ENCODE measurements at regions not wholly inside any gene's neighbourhood (a gene's known extent, or its start where the extent isn't known, plus 50 kb on each side); places are given as distances from the start of the nearest gene placed in this dataset.
"Not testable (repeated sequence)": the region's sequence is repeated elsewhere in the genome, so short reads cannot be mapped to it uniquely, and the experiment has no call there.

DNA sequence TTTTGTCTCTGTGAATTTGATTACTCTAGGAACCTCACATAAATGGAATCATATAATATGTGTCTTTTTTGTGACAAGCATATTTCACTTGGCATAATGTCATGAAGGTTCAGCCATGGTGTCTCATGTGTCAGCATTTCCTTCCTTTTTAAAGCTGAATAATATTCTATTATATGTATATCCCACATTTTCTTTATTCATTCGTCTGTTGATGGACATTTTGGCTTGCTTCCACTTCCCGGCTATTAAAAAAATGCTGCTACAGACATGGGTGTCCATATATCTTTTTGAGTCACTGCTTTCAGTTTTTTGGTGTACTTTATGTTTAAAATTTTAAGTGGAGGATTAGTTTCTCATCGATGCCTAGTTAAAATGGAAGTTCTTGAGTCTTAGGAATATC lies 59.8 kb upstream of the C5orf63 start:
- DNase-seq, result no peak

DNA sequence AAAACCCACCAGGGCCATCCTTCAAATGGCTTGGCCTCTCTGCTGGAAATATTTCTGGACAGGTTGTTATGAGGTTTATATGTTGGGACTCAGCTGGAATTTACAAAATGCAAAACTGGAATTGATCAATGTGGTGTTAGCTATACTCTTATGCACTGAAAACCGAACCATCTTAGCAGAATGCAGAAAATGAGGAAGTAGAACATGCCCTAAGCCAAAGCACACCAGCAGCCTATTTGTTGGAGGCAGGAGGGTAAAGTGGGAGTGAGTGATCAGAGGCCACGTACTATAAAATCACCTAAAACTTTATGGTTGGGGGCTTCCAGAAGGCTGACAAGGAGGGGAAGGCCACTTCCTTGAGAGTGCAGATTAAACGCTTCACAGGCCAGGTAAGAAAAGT lies 63.6 kb upstream of the C5orf63 start:
- DNase-seq, result no peak

DNA sequence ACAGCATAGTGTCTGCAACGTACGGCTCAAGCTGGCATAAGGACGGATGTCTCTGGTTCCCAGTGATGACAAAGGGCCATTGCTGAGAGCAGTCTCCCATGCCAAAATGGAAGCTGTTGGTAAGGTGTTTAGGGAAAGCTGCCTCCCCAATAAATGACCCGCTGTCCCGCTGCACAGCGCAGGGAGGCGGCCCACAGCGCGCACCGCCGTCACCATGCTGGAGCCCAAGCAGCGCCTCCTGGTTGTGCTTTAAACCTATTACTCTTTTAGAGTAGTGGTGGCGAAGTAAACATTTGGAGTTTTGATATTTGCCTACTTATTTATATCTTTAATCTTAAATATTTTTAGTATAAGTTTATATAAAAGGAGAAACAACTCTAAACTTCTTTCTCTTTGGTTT lies 70.4 kb upstream of the C5orf63 start:
- no peak for DNase-seq

DNA sequence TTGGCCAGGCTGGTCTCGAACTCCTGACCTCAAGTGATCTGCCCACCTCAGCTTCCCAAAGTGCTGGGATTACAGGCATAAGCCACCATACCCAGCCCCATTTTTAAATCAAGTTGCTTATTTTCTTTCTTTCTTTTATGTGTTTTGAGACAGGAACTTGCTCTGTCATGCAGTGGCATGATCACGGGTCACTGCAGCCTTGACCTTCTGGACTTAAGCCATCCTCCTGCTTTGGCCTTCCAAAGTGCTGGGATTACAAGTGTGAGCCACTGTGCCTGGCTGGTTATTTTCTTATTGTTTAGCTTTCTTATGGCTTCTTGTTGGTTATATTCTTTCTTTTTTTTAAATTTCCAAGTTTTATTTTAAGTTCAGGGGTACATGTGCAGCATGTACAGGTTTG lies 79.7 kb upstream of the C5orf63 start:
- DNase-seq, result no peak

DNA sequence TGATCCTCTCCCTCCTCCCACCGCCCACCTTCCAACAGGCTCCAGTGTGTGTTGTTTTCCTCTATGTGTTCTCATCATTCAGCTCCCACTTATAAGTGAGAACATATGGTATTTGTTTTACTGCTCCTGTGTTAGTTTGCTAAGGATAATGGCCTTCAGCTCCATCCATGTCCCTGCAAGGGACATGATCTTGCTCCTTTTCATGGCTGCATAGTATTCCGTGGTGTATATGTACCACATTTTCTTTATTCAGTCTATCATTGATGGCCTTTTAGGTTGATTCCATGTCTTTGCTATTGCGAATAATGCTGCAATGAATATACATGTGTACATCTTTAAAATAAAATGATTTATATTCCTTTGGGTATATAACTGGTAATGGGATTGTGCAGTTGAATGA lies 80.2 kb upstream of the C5orf63 start:
- DNase-seq, result no peak

DNA sequence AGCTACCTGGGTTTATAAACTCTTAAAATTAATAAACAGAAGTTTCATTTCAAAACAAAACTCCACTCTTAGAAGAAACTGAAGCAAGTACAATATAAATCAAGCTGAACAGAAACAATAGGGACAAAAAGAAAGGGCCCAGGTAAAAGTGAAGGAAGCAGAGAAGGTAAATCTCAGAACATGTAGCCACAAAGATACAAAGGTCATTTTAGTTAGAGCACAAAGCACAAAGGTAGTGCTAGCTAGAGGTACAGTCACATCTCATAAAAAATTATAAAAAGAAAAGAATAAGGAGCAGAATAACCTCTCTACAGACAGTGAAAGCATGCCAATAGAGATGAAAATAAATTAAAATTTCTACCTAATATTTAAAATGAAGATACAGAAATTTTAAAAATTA lies 90.4 kb upstream of the C5orf63 start:
- no peak for DNase-seq

DNA sequence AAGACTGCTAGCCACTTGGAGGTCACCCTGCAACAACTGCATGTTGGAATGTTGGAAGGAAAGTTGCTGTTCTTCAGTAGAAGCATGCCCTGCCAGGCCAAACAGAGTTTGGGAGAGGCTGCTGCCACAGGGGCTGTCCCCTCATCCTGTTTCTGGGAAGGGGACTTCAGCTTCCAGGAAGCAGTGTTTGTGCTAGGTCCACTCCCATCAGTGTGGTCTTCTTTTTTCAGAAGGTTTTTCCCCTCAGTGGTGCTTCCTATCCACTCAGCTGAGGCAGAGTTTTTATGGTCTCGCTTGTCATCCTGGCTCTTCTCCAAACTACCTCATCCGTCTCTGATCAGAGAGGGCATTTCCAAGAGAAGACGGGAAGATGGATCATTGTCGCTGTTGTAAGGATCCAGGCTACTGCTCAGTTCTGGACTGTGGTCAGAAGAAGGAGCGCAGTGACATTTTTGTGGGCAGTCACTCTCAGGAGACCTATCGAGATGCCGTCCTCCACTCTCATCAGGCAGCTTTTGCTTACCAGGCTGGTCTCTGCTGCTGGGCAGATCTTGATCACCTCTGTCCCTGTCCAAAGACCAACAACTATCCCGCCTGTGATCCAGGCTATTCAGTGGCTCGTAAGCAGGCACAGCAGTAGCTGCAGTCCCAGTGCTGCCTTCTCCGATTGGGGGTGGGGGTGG lies 97.8 kb upstream of the C5orf63 start:
- no peak for DNase-seq

DNA sequence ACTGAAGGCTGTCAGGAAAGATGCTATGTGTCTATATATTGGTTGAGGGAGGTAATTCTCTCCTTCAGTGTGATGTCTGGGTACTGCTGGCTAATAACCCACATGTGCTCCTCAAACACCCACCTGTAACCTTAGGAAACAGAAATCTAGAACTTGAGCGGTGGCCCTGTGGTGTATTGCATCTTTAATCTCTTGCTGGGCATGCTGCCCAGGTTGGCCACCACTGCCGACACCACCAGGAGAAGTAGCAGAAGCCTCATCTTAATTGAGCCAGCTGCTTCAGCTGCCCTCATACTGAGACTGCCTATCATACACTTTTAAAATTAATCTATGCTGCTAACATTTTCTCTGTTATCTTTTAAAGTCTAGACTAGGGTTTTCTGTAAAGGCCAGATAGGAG lies 103.5 kb upstream of the C5orf63 start:
- DNase-seq, result no peak

DNA sequence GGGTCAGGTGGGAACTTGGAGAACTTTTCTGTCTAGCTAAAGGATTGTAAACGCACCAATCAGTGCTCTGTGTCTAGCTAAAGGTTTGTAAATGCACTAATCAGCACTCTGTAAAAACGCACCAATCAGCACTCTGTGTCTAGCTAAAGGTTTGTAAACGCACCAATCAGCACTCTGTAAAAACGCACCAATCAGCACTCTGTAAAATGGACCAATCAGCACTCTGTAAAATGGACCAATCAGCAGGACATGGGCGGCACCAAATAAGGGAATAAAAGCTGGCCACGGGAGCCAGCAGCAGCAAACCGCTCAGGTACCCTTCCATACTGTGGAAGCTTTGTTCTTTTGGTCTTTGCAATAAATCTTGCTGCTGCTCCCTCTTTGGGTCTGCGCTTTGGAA lies 108.0 kb upstream of the MEGF10 start:
- DNase-seq, result not testable (repeated sequence)

DNA sequence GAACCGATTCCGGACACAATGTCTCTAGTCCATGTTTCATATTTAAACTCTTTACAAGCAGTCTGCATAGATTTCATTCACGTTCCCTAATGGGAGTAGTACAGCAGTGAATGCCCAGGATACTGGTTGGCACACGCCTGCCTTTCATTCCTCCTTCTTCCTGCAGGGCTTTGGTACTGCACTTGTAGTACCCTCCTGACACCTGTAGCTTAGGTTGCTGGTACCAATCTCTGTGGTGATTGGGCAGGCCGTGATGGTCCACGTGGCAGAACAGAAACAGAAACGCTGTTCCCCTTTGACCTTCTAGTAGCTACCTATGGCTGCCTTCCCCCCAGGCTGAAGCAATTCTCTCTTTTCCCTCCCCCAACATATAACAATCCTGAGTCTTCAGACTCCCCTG lies 107.3 kb upstream of the MEGF10 start:
- no peak for DNase-seq

DNA sequence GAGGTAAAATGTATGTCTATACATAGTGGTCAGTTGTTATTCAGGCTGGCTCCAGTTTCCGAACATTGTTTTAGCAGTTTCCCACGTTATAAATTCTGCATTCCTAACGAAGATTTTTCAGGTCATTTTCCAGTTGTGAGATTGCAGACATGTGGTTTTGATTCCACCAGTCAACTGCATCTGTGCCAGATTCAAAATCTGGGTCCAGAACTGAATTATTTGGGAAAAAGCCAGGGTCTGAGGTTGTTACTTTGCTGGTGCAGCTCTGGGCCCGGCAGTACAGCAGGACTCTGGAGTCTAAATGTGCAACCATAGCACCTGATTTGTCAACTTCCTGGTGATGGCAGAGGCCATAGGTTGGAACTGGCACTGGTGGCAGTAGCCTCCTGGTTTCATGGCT lies 105.7 kb upstream of the MEGF10 start:
- no peak for DNase-seq

DNA sequence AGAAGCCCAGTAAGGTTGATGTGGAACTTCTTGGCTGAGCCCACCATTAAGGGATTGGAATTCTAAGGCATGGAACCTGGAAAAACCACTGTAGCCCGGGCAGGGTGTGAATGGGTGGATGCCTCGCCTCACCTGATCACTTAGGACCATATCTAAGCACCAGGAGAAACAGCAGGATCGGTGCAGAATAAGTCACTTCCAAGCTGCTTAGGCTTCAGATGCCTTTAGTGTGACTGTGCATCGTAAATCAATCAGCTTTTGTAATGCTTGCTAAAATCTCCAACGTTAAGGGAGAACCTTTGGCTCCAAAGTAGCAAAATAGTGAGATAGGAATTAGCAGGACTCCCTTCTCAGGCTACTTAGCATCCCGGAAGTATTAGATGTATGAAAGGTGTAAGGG lies 103.9 kb upstream of the MEGF10 start:
- peak; percentile 15 for DNase-seq

DNA sequence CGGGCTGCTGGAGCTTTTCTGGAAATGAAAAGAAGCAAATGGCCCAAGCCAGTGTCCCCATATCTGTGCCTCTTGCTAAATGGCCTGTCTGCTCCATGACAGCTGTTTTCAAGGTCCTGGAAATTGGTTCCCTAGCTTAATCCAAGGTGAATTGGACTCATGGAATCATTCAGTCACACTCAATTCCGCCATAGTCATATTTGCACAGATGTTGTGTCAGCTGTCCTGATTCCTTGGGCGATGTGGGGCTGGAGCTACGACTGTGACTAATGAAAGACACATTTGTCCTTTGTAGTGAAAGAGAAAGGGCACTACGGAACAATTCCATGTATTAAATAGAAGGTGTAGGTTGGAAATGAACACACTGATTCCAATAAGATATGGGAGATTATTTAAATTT lies 102.9 kb upstream of the MEGF10 start:
- DNase-seq, result no peak

DNA sequence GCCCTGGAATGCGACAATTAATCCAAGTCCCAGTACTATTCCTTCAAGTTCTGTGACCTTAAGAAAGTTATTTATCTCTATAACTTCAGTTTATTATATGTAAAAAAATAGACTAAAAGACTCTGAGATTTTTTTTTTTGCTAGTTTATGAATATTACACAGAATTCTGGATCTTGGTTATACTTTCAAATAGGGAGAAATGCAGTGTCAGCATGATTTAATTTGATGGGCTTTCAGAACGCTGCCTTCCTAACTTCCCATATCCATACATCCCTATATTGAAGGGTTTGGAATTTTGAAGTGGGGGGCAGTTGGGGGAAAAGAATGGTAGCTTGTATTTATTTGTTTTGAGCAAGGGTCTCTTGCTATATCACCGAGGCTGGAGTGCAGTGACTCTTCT lies 98.4 kb upstream of the MEGF10 start:
- no peak for DNase-seq

DNA sequence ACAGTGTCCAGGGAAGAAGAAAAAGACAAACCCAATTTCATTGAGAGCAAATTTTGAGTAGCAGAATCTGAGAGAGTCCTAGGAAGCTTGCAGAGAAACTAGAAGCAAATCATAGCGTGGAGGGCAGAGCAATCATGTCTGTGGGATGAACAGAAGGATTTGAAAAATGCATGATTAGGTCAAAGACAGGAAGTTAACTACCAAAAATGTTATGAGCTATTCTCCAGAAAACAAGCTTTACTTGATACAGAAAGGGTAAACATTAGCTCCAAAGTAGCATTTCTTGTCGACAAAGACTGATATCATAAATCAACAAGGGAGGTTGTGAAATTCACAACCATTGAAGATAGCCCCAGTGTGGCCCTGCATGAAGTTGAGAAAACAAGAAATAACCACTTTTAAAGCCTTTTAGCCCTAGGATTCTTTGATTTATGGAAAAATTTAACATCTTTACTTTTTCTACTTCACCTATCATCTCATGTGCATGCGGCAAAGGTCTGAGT lies 97.7 kb upstream of the MEGF10 start:
- no peak for DNase-seq

DNA sequence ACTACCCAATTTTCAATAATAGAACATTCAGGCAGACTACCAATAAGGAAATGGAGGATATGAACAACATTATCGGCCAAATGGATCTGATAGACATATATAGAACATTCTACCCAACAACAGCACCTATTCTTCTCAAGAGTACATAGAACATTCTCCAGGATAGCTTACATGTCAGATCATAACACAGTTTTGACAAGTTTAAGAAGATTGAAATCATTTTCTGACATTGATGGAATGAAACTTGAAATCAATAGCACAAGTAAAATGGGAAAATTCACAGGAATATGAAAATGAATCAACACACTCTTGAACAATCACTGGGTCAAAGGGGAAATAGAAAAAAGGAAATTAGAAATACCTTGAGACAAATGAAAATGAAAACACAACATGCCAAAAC lies 94.6 kb upstream of the MEGF10 start:
- no peak for DNase-seq

DNA sequence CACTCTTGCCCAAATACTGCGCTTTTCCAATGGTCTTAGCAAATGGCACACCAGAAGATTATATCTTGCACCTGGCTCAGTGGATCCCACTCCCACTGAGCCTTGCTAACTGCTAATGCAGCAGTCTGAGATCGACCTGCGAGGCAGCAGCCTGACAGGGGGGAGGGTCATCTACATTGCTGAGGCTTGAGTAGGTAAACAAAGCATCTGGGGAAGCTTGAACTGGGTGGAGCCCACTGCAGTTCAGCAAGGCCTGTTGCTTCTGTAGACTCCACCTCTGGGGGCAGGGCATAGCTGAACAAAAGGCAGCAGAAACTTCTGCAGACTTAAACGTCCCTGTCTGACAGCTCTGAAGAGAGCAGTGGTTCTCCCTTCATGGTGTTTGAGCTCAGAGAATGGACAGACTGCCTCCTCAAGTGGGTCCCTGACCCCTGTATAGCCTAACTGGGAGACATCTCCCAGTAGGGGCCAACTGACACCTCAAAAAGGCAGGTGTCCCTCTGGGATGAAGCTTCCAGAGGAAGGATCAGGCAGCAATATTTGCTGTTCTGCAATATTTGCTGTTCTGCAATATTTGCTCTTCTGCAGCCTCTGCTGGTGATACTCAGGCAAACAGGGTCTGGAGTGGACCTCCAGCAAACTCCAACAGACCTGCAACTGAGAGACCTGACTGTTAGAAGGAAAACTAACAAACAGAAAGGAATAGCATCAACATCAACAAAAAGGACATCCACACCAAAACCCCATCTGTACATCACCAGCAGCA lies 93.0 kb upstream of the MEGF10 start:
- not testable (repeated sequence) for DNase-seq

DNA sequence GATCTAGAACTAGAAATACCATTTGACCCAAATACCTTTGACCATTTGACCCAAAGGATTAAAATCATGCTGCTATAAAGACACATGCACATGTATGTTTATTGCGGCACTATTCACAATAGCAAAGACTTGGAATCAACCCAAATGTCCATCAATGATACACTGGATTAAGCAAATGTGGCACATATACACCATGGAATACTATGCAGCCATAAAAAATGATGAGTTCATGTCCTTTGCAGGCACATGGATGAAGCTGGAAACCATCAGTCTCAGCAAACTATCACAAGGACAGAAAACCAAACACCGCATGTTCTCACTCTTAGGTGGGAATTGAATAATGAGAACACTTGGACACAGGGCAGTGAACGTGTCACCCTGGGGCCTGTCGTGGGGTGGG lies 87.9 kb upstream of the MEGF10 start:
- not testable (repeated sequence) for DNase-seq

DNA sequence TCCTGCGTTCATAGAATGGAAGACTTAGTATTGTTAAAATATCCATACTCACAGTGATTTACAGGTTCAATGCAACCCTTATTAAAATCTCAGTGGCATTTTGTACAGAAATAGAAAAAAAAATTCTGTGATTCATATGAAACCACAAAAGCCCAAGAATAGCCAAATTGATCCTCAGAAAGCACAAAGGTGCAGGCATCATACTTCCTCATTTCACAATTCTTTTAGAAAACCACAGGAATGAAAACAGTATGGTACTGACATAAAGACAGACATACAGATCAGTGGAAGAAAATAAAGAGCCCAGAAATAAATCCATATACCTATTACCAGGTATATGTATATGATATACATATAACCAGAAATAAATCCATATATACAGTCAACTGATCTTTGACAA lies 86.8 kb upstream of the MEGF10 start:
- DNase-seq, result peak; percentile 79

DNA sequence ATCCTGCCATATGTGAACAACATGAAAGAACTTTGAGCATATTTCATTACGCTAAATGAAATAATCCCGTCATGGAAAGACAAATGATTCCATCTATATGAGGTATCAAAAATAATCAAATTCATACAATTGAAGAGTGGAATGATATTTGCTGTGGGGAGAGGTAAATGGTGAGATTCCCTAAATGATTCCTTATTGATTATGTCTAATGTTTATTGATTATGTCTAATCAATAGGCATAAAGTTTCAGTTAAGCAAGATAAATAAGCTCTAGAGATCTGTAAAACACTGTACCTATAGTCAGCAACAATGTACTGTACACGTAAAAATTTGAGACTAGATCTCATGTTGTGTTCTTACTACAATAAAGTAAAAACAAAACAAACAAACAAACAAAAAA lies 85.4 kb upstream of the MEGF10 start:
- DNase-seq, result no peak

DNA sequence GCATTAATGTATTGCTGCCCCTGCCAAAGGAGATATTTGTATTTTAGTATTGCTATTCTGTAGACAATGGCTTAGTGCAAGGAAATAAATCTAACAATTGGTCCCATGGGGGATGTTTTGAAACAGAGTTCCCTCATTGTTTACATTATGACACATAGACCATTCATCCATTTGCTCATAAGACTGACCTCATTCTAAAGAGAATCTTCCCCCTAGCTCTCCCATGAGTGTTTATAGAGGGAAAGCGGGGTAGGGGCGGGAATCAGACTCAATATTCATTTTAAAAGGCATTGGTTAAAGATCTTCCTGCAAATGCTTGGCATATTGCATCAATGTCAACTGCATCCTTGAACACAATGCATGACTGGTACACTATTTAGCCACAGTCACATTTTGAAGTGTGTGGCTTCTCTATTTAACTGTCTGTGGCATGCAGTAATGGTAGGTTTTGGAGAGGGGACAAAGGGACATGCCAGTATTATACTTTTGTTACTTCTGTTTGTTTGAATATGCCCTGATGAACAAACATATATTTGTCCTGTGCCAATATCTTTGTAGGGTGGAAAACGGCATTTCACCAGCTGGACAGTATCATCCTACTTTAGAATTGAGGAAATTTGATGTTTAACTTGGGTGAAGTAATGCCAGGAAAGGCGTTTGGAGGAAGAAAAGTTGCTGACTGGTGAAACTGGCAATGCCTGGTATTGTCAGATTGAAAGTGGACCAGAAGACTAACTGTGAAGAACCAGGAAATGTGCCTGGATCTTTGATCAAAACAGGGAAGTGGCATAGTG lies 84.1 kb upstream of the MEGF10 start:
- peak; percentile 92 for DNase-seq

DNA sequence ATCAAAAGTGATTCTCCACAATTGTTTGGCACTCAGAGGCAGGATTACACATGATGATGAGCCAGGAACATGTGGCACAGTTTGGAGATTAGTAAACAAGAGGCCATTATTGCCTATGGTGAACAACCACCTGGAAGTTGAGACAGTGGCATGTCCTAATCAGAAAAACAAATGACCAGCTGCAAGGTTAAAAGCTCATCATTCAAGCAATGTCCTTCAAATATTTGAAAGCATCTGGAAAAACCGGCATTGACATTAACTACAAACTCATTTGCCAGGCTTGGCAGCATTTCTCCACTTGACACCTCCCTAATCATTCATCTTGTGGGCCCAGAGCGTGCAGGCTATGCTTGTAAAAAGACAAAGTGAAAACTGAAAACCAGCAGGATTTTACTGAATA lies 80.6 kb upstream of the MEGF10 start:
- no peak for DNase-seq

DNA sequence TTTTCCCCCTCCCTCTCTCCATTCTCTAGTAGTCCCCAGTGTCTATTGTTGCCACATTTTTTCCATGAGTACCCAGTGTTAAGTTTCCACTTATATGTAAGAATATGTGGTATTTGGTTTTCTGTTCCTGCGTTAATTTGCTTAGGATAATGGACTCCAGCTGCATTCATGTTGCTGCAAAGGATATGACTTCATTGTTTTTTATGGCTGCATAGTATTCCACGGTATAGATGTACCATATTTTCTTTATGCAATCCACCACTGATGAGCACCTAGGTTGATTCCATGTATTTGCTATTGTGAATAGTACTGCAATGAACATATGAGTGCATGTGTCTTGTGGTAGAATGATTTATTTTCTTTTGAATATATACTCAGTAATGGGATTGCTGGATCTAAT lies 77.4 kb upstream of the MEGF10 start:
- no peak for DNase-seq

DNA sequence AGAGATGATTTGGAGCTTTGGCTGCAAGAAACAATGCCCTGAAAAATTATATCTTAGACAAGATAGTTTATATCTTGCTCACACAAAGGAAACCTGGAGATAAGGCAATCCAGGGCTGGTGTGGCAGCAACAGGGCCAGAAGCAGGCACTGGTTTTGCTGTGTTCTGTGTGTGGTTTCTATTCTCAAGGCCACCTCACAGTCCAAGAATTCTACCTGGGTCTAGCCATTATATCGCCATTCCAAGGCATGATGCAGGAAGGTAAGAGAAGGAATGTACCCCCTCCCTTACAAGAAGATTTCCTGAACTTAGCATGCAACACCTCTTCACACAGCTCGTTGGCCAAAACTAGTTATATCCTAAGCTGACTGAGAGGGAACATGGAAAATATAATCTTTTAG lies 74.5 kb upstream of the MEGF10 start:
- no peak for DNase-seq
